Epithelial cell of esophagus (primary cell): ENCODE measurements at regions not wholly inside any gene's neighbourhood (a gene's known extent, or its start where the extent isn't known, plus 50 kb on each side); places are given as distances from the start of the nearest gene placed in this dataset.

Experiments
- DNase-seq: peaks from one replicate; pipeline ENCODE4 v3.0.0; 2010; ENCODE audit warnings: low read depth
- H3K4me3 ChIP-seq: 2 replicates; pipeline ENCODE4 v1.5.1; 2011; ENCODE audit warnings: mild to moderate bottlenecking, low read length, control low read depth
- CTCF ChIP-seq: IDR thresholded peaks from 2 replicates; pipeline ENCODE4 v1.5.1; 2011; ENCODE audit warnings: low read depth, mild to moderate bottlenecking, low read length, control low read depth, inconsistent platforms; ENCODE audit not compliant: insufficient read depth; ENCODE audit errors: missing control alignments

- no peak for TF ChIP-seq CTCF
- no peak for DNase-seq
- no peak overlapping the region for H3K4me3 ChIP-seq
Observed at GRCh38 chr5:2281446-2281845, 398.7 kb upstream of the IRX4 start.

GRCh38 chr5:2280318-2280717 is 397.6 kb upstream of the IRX4 start:
- H3K4me3 ChIP-seq: no peak overlapping the region
- TF ChIP-seq CTCF: no peak
- DNase-seq: no peak

- no peak for DNase-seq
- TF ChIP-seq CTCF: no peak
- H3K4me3 ChIP-seq: no peak overlapping the region
Observed at GRCh38 chr5:2278825-2279456, 396.2 kb upstream of the IRX4 start.

- DNase-seq: no peak
- H3K4me3 ChIP-seq: no peak overlapping the region
- no peak for TF ChIP-seq CTCF
Observed at GRCh38 chr5:2277886-2278285, 395.2 kb upstream of the IRX4 start.

- no peak for DNase-seq
- H3K4me3 ChIP-seq: no peak overlapping the region
- TF ChIP-seq CTCF: no peak
Observed at GRCh38 chr5:2276101-2276500, 393.4 kb upstream of the IRX4 start.

GRCh38 chr5:2272755-2273154 is 390.0 kb upstream of the IRX4 start:
- no peak for DNase-seq
- no peak overlapping the region for H3K4me3 ChIP-seq
- TF ChIP-seq CTCF: no peak

- H3K4me3 ChIP-seq: no peak overlapping the region
- no peak for DNase-seq
- no peak for TF ChIP-seq CTCF
Observed at GRCh38 chr5:2272039-2272438, 389.3 kb upstream of the IRX4 start.
